ENCODE measurements at regions not wholly inside any gene's neighbourhood (a gene's known extent, or its start where the extent isn't known, plus 50 kb on each side); places are given as distances from the start of the nearest gene placed in this dataset.

- H3K4me3 ChIP-seq (ENCODE audit: low read depth, low read length) = no peak overlapping the region
- DNase-seq (ENCODE audit: low read depth) = no peak
- no peak for TF ChIP-seq CTCF (IDR thresholded peaks at IDR 0.05; ENCODE audit: insufficient read depth, low read length)
Observed at GRCh38 chr13:75090872-75091615, 390.9 kb downstream of the TBC1D4 start.

- TF ChIP-seq CTCF (IDR thresholded peaks at IDR 0.05; ENCODE audit: insufficient read depth, low read length) = no peak
- H3K4me3 ChIP-seq (ENCODE audit: low read depth, low read length) = no peak overlapping the region
- no peak for DNase-seq (ENCODE audit: low read depth)
Observed at GRCh38 chr13:75088915-75089314, 393.1 kb downstream of the TBC1D4 start.

GRCh38 chr13:75079226-75079625 is 402.7 kb downstream of the TBC1D4 start:
- H3K4me3 ChIP-seq (ENCODE audit: low read depth, low read length) = no peak overlapping the region
- peak; percentile 59 for DNase-seq (ENCODE audit: low read depth)
- no peak for TF ChIP-seq CTCF (IDR thresholded peaks at IDR 0.05; ENCODE audit: insufficient read depth, low read length)

GRCh38 chr13:75076476-75076875 is 405.5 kb downstream of the TBC1D4 start:
- no peak for TF ChIP-seq CTCF (IDR thresholded peaks at IDR 0.05; ENCODE audit: insufficient read depth, low read length)
- H3K4me3 ChIP-seq (ENCODE audit: low read depth, low read length) = no peak overlapping the region
- DNase-seq (ENCODE audit: low read depth) = peak; percentile 2

- TF ChIP-seq CTCF (IDR thresholded peaks at IDR 0.05; ENCODE audit: insufficient read depth, low read length) = no peak
- no peak for DNase-seq (ENCODE audit: low read depth)
- no peak overlapping the region for H3K4me3 ChIP-seq (ENCODE audit: low read depth, low read length)
Observed at GRCh38 chr13:75073786-75074185, 408.2 kb downstream of the TBC1D4 start.

- DNase-seq (ENCODE audit: low read depth) = no peak
- no peak for TF ChIP-seq CTCF (IDR thresholded peaks at IDR 0.05; ENCODE audit: insufficient read depth, low read length)
- H3K4me3 ChIP-seq (ENCODE audit: low read depth, low read length) = no peak overlapping the region
Observed at GRCh38 chr13:75072891-75073290, 409.1 kb downstream of the TBC1D4 start.

GRCh38 chr13:75072368-75072767 is 409.6 kb downstream of the TBC1D4 start:
- H3K4me3 ChIP-seq (ENCODE audit: low read depth, low read length) = no peak overlapping the region
- no peak for TF ChIP-seq CTCF (IDR thresholded peaks at IDR 0.05; ENCODE audit: insufficient read depth, low read length)
- no peak for DNase-seq (ENCODE audit: low read depth)
